ENCODE measurements at regions not wholly inside any gene's neighbourhood (a gene's known extent, or its start where the extent isn't known, plus 50 kb on each side); places are given as distances from the start of the nearest gene placed in this dataset.

DNA sequence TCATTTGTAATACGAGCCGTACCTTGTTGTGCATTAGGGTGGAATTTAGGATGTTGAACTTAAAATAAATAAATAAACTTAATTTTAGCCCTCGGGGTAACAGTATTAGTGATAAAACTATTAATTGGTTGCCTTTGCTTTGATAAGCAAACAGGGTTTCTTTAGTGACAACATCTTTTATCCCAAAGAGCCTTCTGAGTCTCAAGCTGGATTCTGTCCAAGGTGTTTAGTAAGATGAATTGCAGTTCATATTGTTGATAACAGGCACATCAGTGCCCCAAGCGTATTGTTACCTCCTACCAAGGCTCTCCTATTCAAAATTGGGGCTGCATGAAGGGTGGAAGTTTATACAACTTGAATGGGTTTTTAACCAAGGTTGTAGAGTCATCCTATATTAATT, 144.4 kb upstream of the CELF2 start:
- Histone ChIP-seq H3K9ac (ENCODE audit: low read depth in 1 of 2, low read length in 2 of 2) (no peak overlapping the region), H3K27ac (ENCODE audit: low read depth in 1 of 2, low read length in 2 of 2) (no peak overlapping the region), H3K27me3 (ENCODE audit: control insufficient read depth in 4 of 4, insufficient read depth in 4 of 4, low read length in 3 of 4) (no peaks in the 10 kb centered on the region), H3K36me3 (ENCODE audit: control insufficient read depth in 4 of 4, insufficient read depth in 3 of 4, low read depth in 1 of 4, low read length in 3 of 4) (no peaks in the 10 kb centered on the region), H3K4me3 (ENCODE audit: low read depth in 1 of 3, low read length in 3 of 3) (no peak overlapping the region), H3K4me1 (ENCODE audit: control insufficient read depth in 4 of 4, insufficient read depth in 4 of 4, low read length in 3 of 4) (peaks cover 0 to 2% (median 0%) of the 10 kb centered on the region in 4 donors), H3K9me3 (ENCODE audit: control insufficient read depth in 4 of 4, low read length in 3 of 4) (no peaks in the 10 kb centered on the region)
- WGBS: 67% methylated on average over 4 of the region's 4 CpGs
- no peak for TF ChIP-seq RXRA (IDR thresholded peaks at IDR 0.05)
- no peak for TF ChIP-seq FOXA1 (IDR thresholded peaks at IDR 0.05)
- TF ChIP-seq RAD21 (IDR thresholded peaks at IDR 0.05): no peak
- TF ChIP-seq, protein P1, sequence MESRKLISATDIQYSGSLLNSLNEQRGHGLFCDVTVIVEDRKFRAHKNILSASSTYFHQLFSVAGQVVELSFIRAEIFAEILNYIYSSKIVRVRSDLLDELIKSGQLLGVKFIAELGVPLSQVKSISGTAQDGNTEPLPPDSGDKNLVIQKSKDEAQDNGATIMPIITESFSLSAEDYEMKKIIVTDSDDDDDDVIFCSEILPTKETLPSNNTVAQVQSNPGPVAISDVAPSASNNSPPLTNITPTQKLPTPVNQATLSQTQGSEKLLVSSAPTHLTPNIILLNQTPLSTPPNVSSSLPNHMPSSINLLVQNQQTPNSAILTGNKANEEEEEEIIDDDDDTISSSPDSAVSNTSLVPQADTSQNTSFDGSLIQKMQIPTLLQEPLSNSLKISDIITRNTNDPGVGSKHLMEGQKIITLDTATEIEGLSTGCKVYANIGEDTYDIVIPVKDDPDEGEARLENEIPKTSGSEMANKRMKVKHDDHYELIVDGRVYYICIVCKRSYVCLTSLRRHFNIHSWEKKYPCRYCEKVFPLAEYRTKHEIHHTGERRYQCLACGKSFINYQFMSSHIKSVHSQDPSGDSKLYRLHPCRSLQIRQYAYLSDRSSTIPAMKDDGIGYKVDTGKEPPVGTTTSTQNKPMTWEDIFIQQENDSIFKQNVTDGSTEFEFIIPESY (IDR thresholded peaks at IDR 0.05): no peak
- no peak for TF ChIP-seq JUND (IDR thresholded peaks at IDR 0.05)
- TF ChIP-seq, protein P2, sequence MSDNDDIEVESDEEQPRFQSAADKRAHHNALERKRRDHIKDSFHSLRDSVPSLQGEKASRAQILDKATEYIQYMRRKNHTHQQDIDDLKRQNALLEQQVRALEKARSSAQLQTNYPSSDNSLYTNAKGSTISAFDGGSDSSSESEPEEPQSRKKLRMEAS (IDR thresholded peaks at IDR 0.05): no peak
- no peak for TF ChIP-seq YY1 (IDR thresholded peaks at IDR 0.05)
- TF ChIP-seq, protein P3, sequence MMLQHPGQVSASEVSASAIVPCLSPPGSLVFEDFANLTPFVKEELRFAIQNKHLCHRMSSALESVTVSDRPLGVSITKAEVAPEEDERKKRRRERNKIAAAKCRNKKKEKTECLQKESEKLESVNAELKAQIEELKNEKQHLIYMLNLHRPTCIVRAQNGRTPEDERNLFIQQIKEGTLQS (IDR thresholded peaks at IDR 0.05): no peak
- TF ChIP-seq NR2F2 (IDR thresholded peaks at IDR 0.05): no peak
- no peak for TF ChIP-seq SP1 (IDR thresholded peaks at IDR 0.05)
- TF ChIP-seq EGR1 (IDR thresholded peaks at IDR 0.05; ENCODE audit: low read depth in 2 of 2): no peak
- no peak for DNase-seq (ENCODE audit: low spot score)

DNA sequence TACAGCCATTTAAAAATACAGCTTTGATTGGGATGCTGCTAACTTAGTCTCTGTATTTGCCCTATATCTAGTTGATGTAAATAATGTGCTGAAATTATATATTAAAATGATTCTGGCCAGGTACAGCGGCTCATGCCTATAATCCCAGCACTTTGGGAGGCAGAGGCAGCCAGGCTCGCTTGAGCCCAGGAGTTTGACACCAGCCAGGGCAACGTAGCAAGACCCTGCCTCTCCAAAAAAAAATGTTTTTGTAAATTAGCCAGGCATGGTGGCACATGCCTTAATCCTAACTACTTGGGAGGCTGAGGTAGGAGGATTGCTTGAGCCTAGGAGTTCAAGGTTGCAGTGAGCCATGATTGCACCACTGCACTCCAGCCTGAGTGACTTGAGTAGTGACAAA, 143.8 kb upstream of the CELF2 start:
- Histone ChIP-seq H3K36me3 (ENCODE audit: control insufficient read depth in 4 of 4, insufficient read depth in 3 of 4, low read depth in 1 of 4, low read length in 3 of 4) (no peaks in the 10 kb centered on the region), H3K4me1 (ENCODE audit: control insufficient read depth in 4 of 4, insufficient read depth in 4 of 4, low read length in 3 of 4) (peaks cover 0 to 2% (median 0%) of the 10 kb centered on the region in 4 donors), H3K27ac (ENCODE audit: low read depth in 1 of 2, low read length in 2 of 2) (no peak overlapping the region), H3K9ac (ENCODE audit: low read depth in 1 of 2, low read length in 2 of 2) (no peak overlapping the region), H3K27me3 (ENCODE audit: control insufficient read depth in 4 of 4, insufficient read depth in 4 of 4, low read length in 3 of 4) (no peaks in the 10 kb centered on the region), H3K9me3 (ENCODE audit: control insufficient read depth in 4 of 4, low read length in 3 of 4) (no peaks in the 10 kb centered on the region), H3K4me3 (ENCODE audit: low read depth in 1 of 3, low read length in 3 of 3) (no peak overlapping the region)
- TF ChIP-seq, protein P4, sequence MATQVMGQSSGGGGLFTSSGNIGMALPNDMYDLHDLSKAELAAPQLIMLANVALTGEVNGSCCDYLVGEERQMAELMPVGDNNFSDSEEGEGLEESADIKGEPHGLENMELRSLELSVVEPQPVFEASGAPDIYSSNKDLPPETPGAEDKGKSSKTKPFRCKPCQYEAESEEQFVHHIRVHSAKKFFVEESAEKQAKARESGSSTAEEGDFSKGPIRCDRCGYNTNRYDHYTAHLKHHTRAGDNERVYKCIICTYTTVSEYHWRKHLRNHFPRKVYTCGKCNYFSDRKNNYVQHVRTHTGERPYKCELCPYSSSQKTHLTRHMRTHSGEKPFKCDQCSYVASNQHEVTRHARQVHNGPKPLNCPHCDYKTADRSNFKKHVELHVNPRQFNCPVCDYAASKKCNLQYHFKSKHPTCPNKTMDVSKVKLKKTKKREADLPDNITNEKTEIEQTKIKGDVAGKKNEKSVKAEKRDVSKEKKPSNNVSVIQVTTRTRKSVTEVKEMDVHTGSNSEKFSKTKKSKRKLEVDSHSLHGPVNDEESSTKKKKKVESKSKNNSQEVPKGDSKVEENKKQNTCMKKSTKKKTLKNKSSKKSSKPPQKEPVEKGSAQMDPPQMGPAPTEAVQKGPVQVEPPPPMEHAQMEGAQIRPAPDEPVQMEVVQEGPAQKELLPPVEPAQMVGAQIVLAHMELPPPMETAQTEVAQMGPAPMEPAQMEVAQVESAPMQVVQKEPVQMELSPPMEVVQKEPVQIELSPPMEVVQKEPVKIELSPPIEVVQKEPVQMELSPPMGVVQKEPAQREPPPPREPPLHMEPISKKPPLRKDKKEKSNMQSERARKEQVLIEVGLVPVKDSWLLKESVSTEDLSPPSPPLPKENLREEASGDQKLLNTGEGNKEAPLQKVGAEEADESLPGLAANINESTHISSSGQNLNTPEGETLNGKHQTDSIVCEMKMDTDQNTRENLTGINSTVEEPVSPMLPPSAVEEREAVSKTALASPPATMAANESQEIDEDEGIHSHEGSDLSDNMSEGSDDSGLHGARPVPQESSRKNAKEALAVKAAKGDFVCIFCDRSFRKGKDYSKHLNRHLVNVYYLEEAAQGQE (IDR thresholded peaks at IDR 0.05): no peak
- TF ChIP-seq, protein P3 (IDR thresholded peaks at IDR 0.05): no peak
- no peak for TF ChIP-seq TAF1 (conservative IDR thresholded peaks at IDR 0.05)
- TF ChIP-seq RXRA (IDR thresholded peaks at IDR 0.05): no peak
- no peak for TF ChIP-seq GABPA (IDR thresholded peaks at IDR 0.05 in 1 of 2, conservative IDR thresholded peaks at IDR 0.05 in 1 of 2)
- no peak for TF ChIP-seq RAD21 (IDR thresholded peaks at IDR 0.05)
- no peak for TF ChIP-seq SP1 (IDR thresholded peaks at IDR 0.05)
- no peak for TF ChIP-seq HNF4G (IDR thresholded peaks at IDR 0.05)
- TF ChIP-seq JUND (IDR thresholded peaks at IDR 0.05): no peak
- no peak for DNase-seq (ENCODE audit: low spot score)
- WGBS: 69% methylated on average over 3 of the region's 3 CpGs
